ENCODE measurements at regions not wholly inside any gene's neighbourhood (a gene's known extent, or its start where the extent isn't known, plus 50 kb on each side); places are given as distances from the start of the nearest gene placed in this dataset.
A peak's percentile ranks its signal among the peaks of the same experiment; 100 is the strongest.

DNA sequence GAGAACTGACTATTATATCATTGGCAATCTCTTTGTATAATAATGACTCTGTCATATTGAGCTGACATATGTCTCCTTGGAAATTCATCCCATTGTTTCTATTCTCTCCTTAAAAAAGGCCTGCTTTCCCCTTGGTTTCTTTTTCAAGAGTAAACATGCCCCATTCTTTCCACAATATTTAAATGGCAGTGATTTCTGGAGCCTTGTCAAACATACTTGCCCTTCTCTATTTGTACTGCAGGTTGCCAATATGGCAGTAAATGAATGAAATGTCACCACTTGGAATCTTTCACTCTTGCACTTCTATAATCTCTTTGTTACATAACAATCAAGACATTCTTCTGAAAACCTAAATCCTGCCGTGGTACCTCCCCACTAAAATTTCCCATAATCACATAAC lies 1265.1 kb upstream of the CDH8 start:
- Mint-ChIP-seq H3K4me3 (no peak overlapping the region), H3K36me3 (ENCODE audit: low read depth) (no peaks in the 10 kb centered on the region), H3K27ac (no peak overlapping the region), H3K4me1 (no peaks in the 10 kb centered on the region), H3K27me3 (ENCODE audit: low read depth) (no peaks in the 10 kb centered on the region), H3K9me3 (no peaks in the 10 kb centered on the region)
- TF ChIP-seq, protein P1, sequence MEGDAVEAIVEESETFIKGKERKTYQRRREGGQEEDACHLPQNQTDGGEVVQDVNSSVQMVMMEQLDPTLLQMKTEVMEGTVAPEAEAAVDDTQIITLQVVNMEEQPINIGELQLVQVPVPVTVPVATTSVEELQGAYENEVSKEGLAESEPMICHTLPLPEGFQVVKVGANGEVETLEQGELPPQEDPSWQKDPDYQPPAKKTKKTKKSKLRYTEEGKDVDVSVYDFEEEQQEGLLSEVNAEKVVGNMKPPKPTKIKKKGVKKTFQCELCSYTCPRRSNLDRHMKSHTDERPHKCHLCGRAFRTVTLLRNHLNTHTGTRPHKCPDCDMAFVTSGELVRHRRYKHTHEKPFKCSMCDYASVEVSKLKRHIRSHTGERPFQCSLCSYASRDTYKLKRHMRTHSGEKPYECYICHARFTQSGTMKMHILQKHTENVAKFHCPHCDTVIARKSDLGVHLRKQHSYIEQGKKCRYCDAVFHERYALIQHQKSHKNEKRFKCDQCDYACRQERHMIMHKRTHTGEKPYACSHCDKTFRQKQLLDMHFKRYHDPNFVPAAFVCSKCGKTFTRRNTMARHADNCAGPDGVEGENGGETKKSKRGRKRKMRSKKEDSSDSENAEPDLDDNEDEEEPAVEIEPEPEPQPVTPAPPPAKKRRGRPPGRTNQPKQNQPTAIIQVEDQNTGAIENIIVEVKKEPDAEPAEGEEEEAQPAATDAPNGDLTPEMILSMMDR (IDR thresholded peaks at IDR 0.05; ENCODE audit: unreplicated experiment in 3 of 3), result no peak

DNA sequence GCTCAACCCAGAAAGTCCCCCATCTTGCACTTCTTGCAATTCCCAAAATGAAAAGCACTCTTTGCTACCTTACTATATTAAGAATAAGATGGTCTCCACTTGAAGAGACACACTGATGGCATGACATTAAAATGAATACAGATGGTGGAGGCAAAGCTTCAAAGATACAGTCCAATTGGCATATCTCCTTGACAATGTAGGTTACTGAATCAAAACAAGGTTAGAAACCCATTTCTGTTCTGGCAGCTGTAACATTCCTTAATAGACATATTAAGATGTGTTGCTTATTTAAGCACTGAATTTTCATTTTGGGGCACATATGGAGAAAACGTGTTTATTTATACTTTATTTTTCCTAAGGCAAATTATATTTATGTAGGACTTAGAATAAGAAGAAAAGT lies 1262.8 kb upstream of the CDH8 start:
- no peaks in the 10 kb centered on the region for H3K4me1 Mint-ChIP-seq
- H3K27ac Mint-ChIP-seq, result no peak overlapping the region
- TF ChIP-seq, protein P1 (IDR thresholded peaks at IDR 0.05; ENCODE audit: unreplicated experiment in 3 of 3), result no peak
- H3K9me3 Mint-ChIP-seq, result no peaks in the 10 kb centered on the region
- no peak overlapping the region for H3K4me3 Mint-ChIP-seq
- no peaks in the 10 kb centered on the region for H3K27me3 Mint-ChIP-seq (ENCODE audit: low read depth)
- H3K36me3 Mint-ChIP-seq (ENCODE audit: low read depth), result no peaks in the 10 kb centered on the region

DNA sequence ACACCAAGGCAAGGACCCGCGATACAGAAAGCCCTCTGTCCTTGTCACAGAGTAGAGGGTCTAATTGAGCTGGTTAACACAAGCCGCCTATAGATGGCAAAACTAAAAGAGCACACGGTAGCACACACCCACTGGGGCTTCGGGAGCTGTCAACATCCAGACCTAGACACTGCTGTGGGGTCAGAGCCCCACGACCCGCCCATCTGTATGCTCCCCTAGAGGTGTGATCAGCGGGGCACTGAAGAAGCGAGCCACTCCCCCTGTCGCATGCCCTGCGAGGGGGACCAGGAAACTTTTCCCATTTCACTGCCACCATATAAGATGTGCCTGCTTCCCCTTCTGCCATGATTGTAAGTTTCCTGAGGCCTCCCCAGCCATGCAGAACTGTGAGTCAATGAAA lies 1255.8 kb upstream of the CDH8 start:
- H3K9me3 Mint-ChIP-seq, result no peaks in the 10 kb centered on the region
- no peaks in the 10 kb centered on the region for H3K4me1 Mint-ChIP-seq
- no peak overlapping the region for H3K4me3 Mint-ChIP-seq
- no peak overlapping the region for H3K27ac Mint-ChIP-seq
- H3K27me3 Mint-ChIP-seq (ENCODE audit: low read depth), result peaks cover 9% of the 10 kb centered on the region
- TF ChIP-seq, protein P1 (IDR thresholded peaks at IDR 0.05; ENCODE audit: unreplicated experiment in 3 of 3), result no peak
- H3K36me3 Mint-ChIP-seq (ENCODE audit: low read depth), result no peaks in the 10 kb centered on the region

DNA sequence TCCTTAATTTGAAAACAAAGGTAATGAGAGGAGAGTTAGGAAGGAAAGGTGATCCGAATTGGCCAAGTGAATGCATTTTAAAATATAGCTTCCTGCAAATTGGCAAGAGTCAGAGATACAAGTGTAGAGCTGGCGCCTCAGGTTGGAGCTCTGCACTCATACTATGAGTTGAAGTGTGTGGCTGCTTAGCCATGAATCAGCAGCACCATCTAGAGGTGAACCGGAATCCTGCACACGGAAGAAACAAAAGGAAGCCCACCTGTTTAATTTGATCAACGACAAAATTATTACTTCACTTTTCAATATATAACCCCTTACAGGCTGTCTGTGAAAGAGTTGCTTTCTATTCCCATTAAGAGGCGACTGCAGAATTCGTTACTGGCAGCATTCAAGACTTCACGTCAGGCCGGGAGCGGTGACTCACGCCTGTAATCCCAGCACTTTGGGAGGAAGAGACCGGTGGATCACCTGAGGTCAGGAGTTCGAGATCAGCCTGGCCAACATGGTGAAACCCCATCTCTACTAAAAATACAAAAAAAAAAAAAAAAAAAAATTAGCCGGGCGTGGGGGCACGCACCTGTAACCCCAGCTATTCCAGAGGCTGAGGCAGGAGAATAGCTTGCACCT lies 1253.7 kb upstream of the CDH8 start:
- no peaks in the 10 kb centered on the region for H3K36me3 Mint-ChIP-seq (ENCODE audit: low read depth)
- peak overlapping the region in 1 of 3 experiments; percentile 16 for H3K27ac Mint-ChIP-seq
- no peaks in the 10 kb centered on the region for H3K4me1 Mint-ChIP-seq
- H3K9me3 Mint-ChIP-seq, result no peaks in the 10 kb centered on the region
- no peak overlapping the region for H3K4me3 Mint-ChIP-seq
- TF ChIP-seq, protein P1 (IDR thresholded peaks at IDR 0.05; ENCODE audit: unreplicated experiment in 3 of 3), result peak; percentile 89 to 95 (median 90)
- H3K27me3 Mint-ChIP-seq (ENCODE audit: low read depth), result peaks cover 12% of the 10 kb centered on the region

DNA sequence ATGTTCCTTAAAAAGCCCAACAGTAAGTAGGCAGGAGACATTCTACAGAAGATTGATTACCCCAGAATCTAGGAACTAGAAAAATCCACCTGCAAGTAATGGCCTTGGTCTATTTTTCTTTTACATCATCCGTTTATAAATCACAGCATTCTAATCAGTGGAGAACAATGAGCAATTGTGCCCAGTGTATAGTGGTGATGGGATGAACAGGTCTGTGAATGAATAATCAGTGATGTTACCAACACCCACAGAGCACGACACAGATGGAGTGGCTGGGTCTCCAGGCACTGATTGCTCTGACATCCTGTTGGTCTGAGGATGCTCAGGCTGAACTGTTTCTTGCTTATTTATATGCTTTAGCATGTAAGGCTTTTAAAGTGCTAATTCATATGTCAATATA lies 1251.2 kb upstream of the CDH8 start:
- Mint-ChIP-seq H3K27ac (no peak overlapping the region), H3K4me3 (no peak overlapping the region), H3K27me3 (ENCODE audit: low read depth) (peaks cover 12% of the 10 kb centered on the region), H3K36me3 (ENCODE audit: low read depth) (no peaks in the 10 kb centered on the region), H3K9me3 (no peaks in the 10 kb centered on the region), H3K4me1 (no peaks in the 10 kb centered on the region)
- TF ChIP-seq, protein P1 (IDR thresholded peaks at IDR 0.05; ENCODE audit: unreplicated experiment in 3 of 3), result no peak

DNA sequence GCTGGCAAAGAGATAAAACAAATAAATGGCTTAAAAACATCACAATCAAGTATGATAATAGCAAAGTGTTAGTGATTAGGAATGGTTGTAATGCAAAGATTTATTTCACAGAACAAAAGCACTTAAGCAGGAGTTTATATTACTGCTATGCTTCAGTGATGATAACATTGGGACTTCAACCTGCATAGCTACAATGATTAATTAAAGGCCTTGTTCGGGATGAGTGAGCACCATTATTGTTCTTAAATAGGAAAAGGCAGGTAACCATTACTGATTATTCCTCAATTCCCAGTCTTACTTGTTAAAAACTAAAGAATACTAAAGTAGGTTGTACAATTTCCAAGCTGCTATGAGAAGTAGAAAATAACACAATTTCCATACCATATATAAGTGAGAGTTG lies 1247.5 kb upstream of the CDH8 start:
- Mint-ChIP-seq H3K27ac (no peak overlapping the region), H3K27me3 (ENCODE audit: low read depth) (peaks cover 3% of the 10 kb centered on the region), H3K9me3 (no peaks in the 10 kb centered on the region), H3K4me3 (no peak overlapping the region), H3K4me1 (no peaks in the 10 kb centered on the region), H3K36me3 (ENCODE audit: low read depth) (no peaks in the 10 kb centered on the region)
- TF ChIP-seq, protein P1 (IDR thresholded peaks at IDR 0.05; ENCODE audit: unreplicated experiment in 3 of 3), result no peak

Measured in nephron (organoid).